BLaER1 (cell line): ENCODE measurements at regions not wholly inside any gene's neighbourhood (a gene's known extent, or its start where the extent isn't known, plus 50 kb on each side); places are given as distances from the start of the nearest gene placed in this dataset.

Experiments
- H3K27ac ChIP-seq: shearing (Covaris generic); formaldehyde crosslinking; 2 replicates; pipeline ENCODE4 v1.8.1; 2022
- H3K27me3 ChIP-seq: shearing (Covaris generic); formaldehyde crosslinking; 2 replicates; pipeline ENCODE4 v1.8.1; 2022
- H3K36me3 ChIP-seq: shearing (Covaris generic); formaldehyde crosslinking; 2 replicates; pipeline ENCODE4 v1.8.1; 2022
- H3K4me1 ChIP-seq: shearing (Covaris generic); formaldehyde crosslinking; 2 replicates; pipeline ENCODE4 v1.8.1; 2022
- H3K4me2 ChIP-seq: shearing (Covaris generic); formaldehyde crosslinking; 2 replicates; pipeline ENCODE4 v1.8.1; 2022
- H3K4me3 ChIP-seq: shearing (Covaris generic); formaldehyde crosslinking; 2 replicates; pipeline ENCODE4 v1.8.1; 2022
- H3K9ac ChIP-seq: shearing (Covaris generic); formaldehyde crosslinking; 2 replicates; pipeline ENCODE4 v1.8.1; 2022
- H3K9me3 ChIP-seq: shearing (Covaris generic); formaldehyde crosslinking; 2 replicates; pipeline ENCODE4 v1.8.1; 2022
- H4K20me1 ChIP-seq: shearing (Covaris generic); formaldehyde crosslinking; 2 replicates; pipeline ENCODE4 v1.8.1; 2022
- Cebpa-rat ChIP-seq: shearing (Covaris generic); IDR thresholded peaks from 2 replicates; pipeline ENCODE4 v1.8.1; 2022

DNA sequence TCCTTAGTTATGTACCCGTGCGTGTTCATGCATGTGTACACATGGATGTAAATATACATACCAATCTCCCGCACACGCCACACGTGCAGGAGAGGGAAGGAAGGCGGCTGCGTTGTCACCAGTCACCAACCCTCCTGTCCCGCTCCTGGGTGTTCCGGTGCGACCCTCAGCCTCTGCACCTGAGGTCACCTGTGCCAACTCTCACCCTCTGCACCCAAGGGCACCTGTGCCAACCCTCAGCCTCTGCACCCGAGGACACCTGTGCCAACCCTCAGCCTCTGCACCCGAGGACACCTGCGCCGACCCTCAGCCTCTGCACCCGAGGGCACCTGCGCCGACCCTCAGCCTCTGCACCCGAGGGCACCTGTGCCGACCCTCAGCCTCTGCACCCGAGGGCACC is 192.8 kb upstream of the SALL3 start:
- Histone ChIP-seq H3K9ac (no peak overlapping the region), H3K36me3 (no peaks in the 10 kb centered on the region), H3K27me3 (no peaks in the 10 kb centered on the region), H4K20me1 (no peaks in the 10 kb centered on the region), H3K4me2 (no peak overlapping the region), H3K4me3 (no peak overlapping the region), H3K27ac (no peak overlapping the region), H3K9me3 (no peaks in the 10 kb centered on the region), H3K4me1 (no peaks in the 10 kb centered on the region)
- TF ChIP-seq Cebpa-rat = no peak

DNA sequence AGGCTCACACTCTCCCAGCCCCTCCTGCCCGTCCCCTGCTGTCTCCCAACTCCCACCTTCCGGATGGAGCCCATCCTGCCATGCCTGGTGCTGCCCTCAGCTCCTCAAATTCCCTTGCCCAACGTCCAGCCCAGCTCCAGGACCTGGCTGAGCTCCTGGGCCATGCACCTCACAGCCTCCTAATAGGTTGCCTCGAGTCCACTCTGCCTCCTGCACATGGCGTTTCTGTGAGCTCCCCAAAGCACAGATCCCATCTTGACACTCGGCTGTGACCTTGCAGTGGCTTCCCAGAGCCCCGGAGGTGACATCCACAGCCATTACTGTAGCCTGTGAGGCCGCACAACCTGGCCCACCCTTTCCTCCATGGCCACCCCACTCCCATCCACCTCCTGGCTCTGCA is 191.9 kb upstream of the SALL3 start:
- Histone ChIP-seq H3K27me3 (no peaks in the 10 kb centered on the region), H3K9me3 (no peaks in the 10 kb centered on the region), H3K27ac (no peak overlapping the region), H3K4me1 (no peaks in the 10 kb centered on the region), H3K4me2 (no peak overlapping the region), H4K20me1 (no peaks in the 10 kb centered on the region), H3K36me3 (no peaks in the 10 kb centered on the region), H3K4me3 (no peak overlapping the region), H3K9ac (no peak overlapping the region)
- TF ChIP-seq Cebpa-rat = no peak

DNA sequence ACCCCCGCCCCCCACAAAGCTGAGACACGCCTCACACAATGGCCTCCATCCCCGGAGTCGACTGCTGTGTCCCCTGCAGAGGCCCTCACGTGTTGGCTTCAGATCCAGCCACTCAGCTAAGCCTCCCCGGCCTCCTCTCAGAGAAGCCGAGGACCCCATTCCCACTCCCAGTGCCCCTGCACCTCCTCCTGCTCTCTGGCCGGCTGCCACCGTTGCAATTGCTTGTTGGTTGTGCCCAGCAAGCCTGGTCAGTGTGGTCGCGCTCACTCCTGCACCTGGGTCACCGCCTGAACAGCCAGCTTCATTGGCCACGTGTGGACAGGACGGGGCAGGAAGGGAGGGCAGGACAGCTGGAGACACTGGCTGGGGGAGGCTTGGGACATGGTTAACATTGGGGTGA is 191.5 kb upstream of the SALL3 start:
- no peak overlapping the region for H3K4me2 ChIP-seq
- TF ChIP-seq Cebpa-rat = no peak
- H3K27ac ChIP-seq = no peak overlapping the region
- H3K36me3 ChIP-seq = no peaks in the 10 kb centered on the region
- H3K4me1 ChIP-seq = no peaks in the 10 kb centered on the region
- no peak overlapping the region for H3K4me3 ChIP-seq
- no peak overlapping the region for H3K9ac ChIP-seq
- no peaks in the 10 kb centered on the region for H3K27me3 ChIP-seq
- H3K9me3 ChIP-seq = no peaks in the 10 kb centered on the region
- no peaks in the 10 kb centered on the region for H4K20me1 ChIP-seq

DNA sequence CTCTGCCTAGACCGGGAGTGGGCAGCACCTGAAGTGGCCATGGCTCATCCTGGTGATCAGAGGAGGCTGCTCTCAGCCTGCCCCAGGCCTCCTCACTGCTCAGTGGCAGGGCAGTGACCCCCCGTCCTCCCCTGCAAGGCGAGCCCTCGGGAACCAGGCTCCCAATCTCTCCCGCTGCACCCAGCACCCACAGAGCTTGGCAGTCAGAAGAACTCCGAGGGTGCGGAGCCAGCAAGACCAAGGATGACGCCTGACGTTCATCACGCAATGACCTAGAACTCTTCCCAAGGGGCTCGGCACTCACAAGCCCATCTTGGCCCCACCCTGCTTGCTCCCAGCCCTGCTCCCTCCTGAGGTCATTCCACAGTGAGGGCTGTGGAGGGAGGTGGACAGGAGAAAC is 189.8 kb upstream of the SALL3 start:
- Histone ChIP-seq H3K9ac (no peak overlapping the region), H3K36me3 (no peaks in the 10 kb centered on the region), H3K4me1 (no peaks in the 10 kb centered on the region), H3K27me3 (no peaks in the 10 kb centered on the region), H4K20me1 (no peaks in the 10 kb centered on the region), H3K9me3 (no peaks in the 10 kb centered on the region), H3K27ac (no peak overlapping the region), H3K4me3 (no peak overlapping the region), H3K4me2 (no peak overlapping the region)
- no peak for TF ChIP-seq Cebpa-rat

DNA sequence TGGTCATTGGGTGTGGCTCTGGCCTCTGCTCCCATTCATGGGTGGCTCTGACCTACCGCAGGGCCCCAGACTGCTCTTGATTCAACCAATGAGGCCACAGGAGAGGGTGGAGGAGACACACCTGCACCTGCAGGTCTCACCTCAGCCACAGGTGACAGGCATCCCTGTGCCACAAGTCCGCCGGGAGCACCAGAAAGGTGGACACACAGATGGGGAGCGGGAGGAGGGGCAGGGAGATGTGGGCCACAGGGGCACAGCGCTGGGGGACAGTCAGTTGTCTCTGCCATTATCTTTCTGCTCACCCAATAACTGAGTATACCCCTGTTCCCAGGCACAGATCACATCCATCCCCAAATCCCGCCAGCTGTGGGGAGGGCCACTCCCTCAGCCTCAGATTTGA is 189.1 kb upstream of the SALL3 start:
- no peak for TF ChIP-seq Cebpa-rat
- Histone ChIP-seq H3K4me1 (no peaks in the 10 kb centered on the region), H3K27me3 (no peaks in the 10 kb centered on the region), H4K20me1 (no peaks in the 10 kb centered on the region), H3K9ac (no peak overlapping the region), H3K36me3 (no peaks in the 10 kb centered on the region), H3K9me3 (no peaks in the 10 kb centered on the region), H3K4me3 (no peak overlapping the region), H3K27ac (no peak overlapping the region), H3K4me2 (no peak overlapping the region)

DNA sequence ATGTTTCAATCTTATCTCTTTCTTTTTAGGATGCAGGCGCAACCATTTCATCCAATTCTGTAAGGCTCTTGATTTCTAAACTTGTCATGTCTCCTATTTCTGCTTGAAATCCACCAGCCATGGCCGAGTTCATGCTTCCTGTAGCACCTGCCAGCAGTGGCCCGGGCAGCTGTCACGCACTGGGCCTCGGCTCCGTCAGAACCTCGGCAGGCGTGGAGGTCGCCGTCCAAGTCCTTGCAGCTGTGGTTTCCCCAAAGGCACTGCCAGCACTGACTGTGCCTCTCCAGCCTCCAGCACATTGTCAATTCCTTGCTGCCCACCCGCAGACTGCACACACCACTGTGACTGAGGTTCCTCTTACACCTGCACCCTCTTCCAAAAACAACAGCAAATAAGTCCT is 188.7 kb upstream of the SALL3 start:
- Histone ChIP-seq H3K4me1 (no peaks in the 10 kb centered on the region), H3K27me3 (no peaks in the 10 kb centered on the region), H3K9ac (no peak overlapping the region), H3K4me3 (no peak overlapping the region), H3K36me3 (no peaks in the 10 kb centered on the region), H3K4me2 (no peak overlapping the region), H3K9me3 (no peaks in the 10 kb centered on the region), H3K27ac (no peak overlapping the region), H4K20me1 (no peaks in the 10 kb centered on the region)
- no peak for TF ChIP-seq Cebpa-rat

DNA sequence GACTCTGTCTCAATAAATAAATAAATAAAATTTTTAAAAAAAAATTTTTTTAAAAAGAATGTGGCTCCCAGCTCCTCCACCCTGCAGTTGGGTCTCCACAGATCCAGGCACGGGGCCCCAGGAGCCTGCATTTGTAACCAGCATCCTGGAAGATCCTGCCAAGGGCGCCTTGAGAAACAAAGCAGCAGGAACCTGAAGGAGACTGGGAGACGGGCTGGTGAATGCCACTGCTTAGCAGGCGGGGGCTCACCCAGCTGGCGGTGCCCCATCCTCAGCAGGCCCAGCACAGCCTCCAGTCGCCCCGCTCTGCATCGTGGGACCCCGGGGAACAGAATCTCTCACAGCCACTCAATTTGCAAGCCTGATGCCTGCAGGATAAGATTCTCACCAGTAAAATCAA is 187.5 kb upstream of the SALL3 start:
- Histone ChIP-seq H4K20me1 (no peaks in the 10 kb centered on the region), H3K9me3 (no peaks in the 10 kb centered on the region), H3K36me3 (no peaks in the 10 kb centered on the region), H3K27me3 (no peaks in the 10 kb centered on the region), H3K4me3 (no peak overlapping the region), H3K4me2 (no peak overlapping the region), H3K27ac (no peak overlapping the region), H3K9ac (no peak overlapping the region), H3K4me1 (no peaks in the 10 kb centered on the region)
- TF ChIP-seq Cebpa-rat = no peak

DNA sequence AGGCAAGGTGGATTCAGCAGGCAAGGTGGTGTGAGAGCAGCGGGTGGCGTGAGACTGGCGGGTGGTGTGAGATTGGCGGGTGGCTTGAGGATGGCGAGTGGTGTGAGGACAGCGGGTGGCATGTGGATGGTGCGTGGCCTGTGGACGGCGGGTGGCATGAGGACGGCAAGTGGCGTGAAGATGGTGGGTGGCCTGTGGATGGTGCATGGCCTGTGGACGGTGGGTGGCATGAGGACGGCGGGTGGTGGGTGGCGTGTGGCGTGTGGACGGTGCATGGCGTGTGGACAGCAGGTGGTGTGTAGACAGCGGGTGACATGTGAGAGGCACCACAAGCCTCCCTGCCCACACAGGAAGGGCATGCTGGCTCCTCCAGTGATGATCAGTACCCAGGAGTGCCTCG is 186.9 kb upstream of the SALL3 start:
- Histone ChIP-seq H3K27me3 (no peaks in the 10 kb centered on the region), H3K4me2 (no peak overlapping the region), H3K27ac (no peak overlapping the region), H3K4me1 (no peaks in the 10 kb centered on the region), H3K4me3 (no peak overlapping the region), H3K36me3 (no peaks in the 10 kb centered on the region), H4K20me1 (no peaks in the 10 kb centered on the region), H3K9me3 (no peaks in the 10 kb centered on the region), H3K9ac (no peak overlapping the region)
- TF ChIP-seq Cebpa-rat = no peak

DNA sequence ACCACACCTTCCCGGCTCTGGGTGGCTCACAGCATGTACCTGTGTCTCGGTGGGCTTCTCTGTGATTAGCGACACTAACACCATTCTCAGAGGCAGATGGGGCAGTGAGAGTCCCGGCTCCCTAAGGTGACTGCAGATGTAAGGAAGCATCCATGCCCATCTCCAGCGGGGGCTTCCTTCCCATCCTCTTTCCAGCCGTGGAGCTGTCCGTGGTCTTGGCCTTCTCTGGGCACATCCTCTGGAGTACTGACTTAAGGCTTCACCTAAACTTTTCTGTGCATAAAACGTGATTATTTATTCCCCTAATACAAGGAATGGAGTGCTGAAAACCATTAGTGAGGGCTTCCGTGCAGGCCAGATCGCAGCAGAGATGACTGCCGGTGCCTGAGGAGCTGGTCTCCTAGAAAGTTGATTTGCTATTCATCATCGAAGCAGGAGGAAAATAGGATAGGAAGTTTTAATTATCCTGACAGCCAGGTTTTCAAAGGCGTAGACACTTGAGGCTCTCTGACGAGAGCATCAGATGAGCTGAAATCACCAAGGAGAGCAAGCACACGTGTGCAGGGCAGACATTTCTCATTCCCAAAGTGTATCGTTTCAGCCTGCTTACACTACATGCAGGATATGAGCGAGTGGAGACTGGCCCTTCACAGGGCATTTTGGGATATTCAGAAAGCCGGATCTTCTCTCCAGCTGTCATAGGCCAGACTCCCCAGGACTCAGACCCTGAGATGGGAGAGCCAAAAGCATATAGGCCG is 186.1 kb upstream of the SALL3 start:
- Histone ChIP-seq H4K20me1 (no peaks in the 10 kb centered on the region), H3K27ac (no peak overlapping the region), H3K4me1 (no peaks in the 10 kb centered on the region), H3K9me3 (no peaks in the 10 kb centered on the region), H3K36me3 (no peaks in the 10 kb centered on the region), H3K4me2 (no peak overlapping the region), H3K27me3 (no peaks in the 10 kb centered on the region), H3K9ac (no peak overlapping the region), H3K4me3 (no peak overlapping the region)
- no peak for TF ChIP-seq Cebpa-rat

DNA sequence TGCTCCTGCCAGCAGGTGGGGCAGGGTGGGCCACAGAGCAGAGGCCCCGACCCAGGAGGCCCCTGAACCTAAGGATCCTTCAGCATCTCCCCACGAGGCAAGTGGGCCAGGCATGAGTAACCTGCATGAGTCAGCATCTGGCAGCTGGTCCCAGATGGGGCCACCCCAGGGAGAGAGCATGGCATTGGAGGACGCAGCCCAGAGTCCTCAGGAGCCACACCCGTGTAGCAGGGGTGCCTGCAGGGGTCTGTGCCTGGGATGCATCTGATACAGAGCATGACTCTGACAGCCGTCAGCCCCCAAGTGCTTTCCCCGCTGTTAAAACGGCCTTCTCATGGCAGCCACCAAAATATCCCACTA is 185.6 kb upstream of the SALL3 start:
- Histone ChIP-seq H3K4me1 (no peaks in the 10 kb centered on the region), H3K27ac (no peak overlapping the region), H3K4me3 (no peak overlapping the region), H3K36me3 (no peaks in the 10 kb centered on the region), H3K4me2 (no peak overlapping the region), H4K20me1 (no peaks in the 10 kb centered on the region), H3K9me3 (no peaks in the 10 kb centered on the region), H3K27me3 (no peaks in the 10 kb centered on the region), H3K9ac (no peak overlapping the region)
- no peak for TF ChIP-seq Cebpa-rat
